GM23338 (cell line): ENCODE measurements at regions not wholly inside any gene's neighbourhood (a gene's known extent, or its start where the extent isn't known, plus 50 kb on each side); places are given as distances from the start of the nearest gene placed in this dataset.
"Not testable (repeated sequence)": the region's sequence is repeated elsewhere in the genome, so short reads cannot be mapped to it uniquely, and the experiment has no call there.

Source experiments
- ATAC-seq: fragments of 200-7000 bp; cut with Tn5 transposase; 3 replicates; pipeline ENCODE4 v1.9.1; 2020
- DNase-seq: peaks from one replicate; pipeline ENCODE4 v3.0.0-alpha.2; 2015; ENCODE audit warnings: low spot score
- H2AFZ ChIP-seq: fragments of 200-600 bp; sonication (generic); 2 replicates; pipeline ENCODE4 v1.8.0; 2016; ENCODE audit warnings: antibody characterized with exemption, mild to moderate bottlenecking, moderate library complexity
- H3F3A ChIP-seq: fragments of 200-600 bp; sonication (generic); replicated peaks from 2 replicates; pipeline ENCODE4 v1.8.0; 2017; ENCODE audit warnings: antibody characterized with exemption, mixed run types, low read depth
- H3K27ac ChIP-seq: fragments of 200-600 bp; sonication (generic); 2 replicates; pipeline ENCODE4 v1.6.1; 2016; ENCODE audit warnings: low read depth
- H3K27me3 ChIP-seq: fragments of 200-600 bp; sonication (generic); 2 replicates; pipeline ENCODE4 v1.8.0; 2016; ENCODE audit warnings: mild to moderate bottlenecking, mixed run types, moderate library complexity; ENCODE audit not compliant: insufficient read depth
- H3K36me3 ChIP-seq: fragments of 200-600 bp; sonication (generic); 2 replicates; pipeline ENCODE4 v1.8.0; 2016; ENCODE audit warnings: mild to moderate bottlenecking; ENCODE audit not compliant: insufficient read depth
- H3K4me1 ChIP-seq: fragments of 200-600 bp; sonication (generic); 2 replicates; pipeline ENCODE4 v1.8.0; 2016; ENCODE audit warnings: mild to moderate bottlenecking, moderate library complexity; ENCODE audit not compliant: insufficient read depth
- H3K4me2 ChIP-seq: fragments of 200-600 bp; sonication (generic); 2 replicates; pipeline ENCODE4 v1.7.1; 2017; ENCODE audit warnings: mixed run types
- H3K4me3 ChIP-seq: fragments of 200-600 bp; sonication (generic); 2 replicates; pipeline ENCODE4 v1.6.1; 2016; ENCODE audit warnings: mixed run types
- H3K79me2 ChIP-seq: fragments of 200-600 bp; sonication (generic); replicated peaks from 2 replicates; pipeline ENCODE4 v1.8.0; 2017; ENCODE audit warnings: mild to moderate bottlenecking; ENCODE audit not compliant: insufficient read depth
- H3K9me2 ChIP-seq: fragments of 200-600 bp; sonication (generic); 2 replicates; pipeline ENCODE4 v1.8.0; 2017; ENCODE audit not compliant: insufficient read depth
- H4K20me1 ChIP-seq: fragments of 200-600 bp; sonication (generic); replicated peaks from 2 replicates; pipeline ENCODE4 v1.8.0; 2017; ENCODE audit warnings: mild to moderate bottlenecking; ENCODE audit not compliant: insufficient read depth
- H3K27ac Mint-ChIP-seq: 2 replicates; pipeline ENCODE4 v1.8.0; 2020; ENCODE audit warnings: inconsistent platforms, mild to moderate bottlenecking, moderate library complexity, mixed read lengths
- H3K27me3 Mint-ChIP-seq: 3 replicates; pipeline ENCODE4 v1.8.0; 2022; ENCODE audit warnings: low read depth, mild to moderate bottlenecking, moderate library complexity, mixed read lengths, inconsistent platforms; ENCODE audit not compliant: insufficient read depth, poor library complexity
- H3K36me3 Mint-ChIP-seq: 3 replicates; pipeline ENCODE4 v1.8.0; 2021; ENCODE audit warnings: low read depth, mild to moderate bottlenecking, inconsistent platforms, moderate library complexity, mixed read lengths
- H3K4me1 Mint-ChIP-seq: 3 replicates; pipeline ENCODE4 v1.8.0; 2020; ENCODE audit warnings: mild to moderate bottlenecking, inconsistent platforms, mixed read lengths
- H3K4me3 Mint-ChIP-seq: 3 replicates; pipeline ENCODE4 v1.8.0; 2021; ENCODE audit warnings: moderate library complexity, mild to moderate bottlenecking, inconsistent platforms, mixed read lengths
- H3K9me3 Mint-ChIP-seq: 3 replicates; pipeline ENCODE4 v1.8.0; 2020; ENCODE audit warnings: moderate library complexity, mild to moderate bottlenecking, inconsistent platforms, mixed read lengths
- EZH2 ChIP-seq: fragments of 200-600 bp; sonication (generic); IDR thresholded peaks from one replicate; pipeline ENCODE4 v1.8.0; 2017; ENCODE audit warnings: antibody characterized with exemption, mild to moderate bottlenecking, low read depth; ENCODE audit not compliant: unreplicated experiment
- EZH2phosphoT487 ChIP-seq: fragments of 200-600 bp; sonication (generic); IDR thresholded peaks from one replicate; pipeline ENCODE4 v1.8.1; 2018; ENCODE audit warnings: antibody characterized with exemption; ENCODE audit not compliant: unreplicated experiment
- JUNB ChIP-seq: IDR thresholded peaks from one replicate; pipeline ENCODE4 v1.6.1; 2016; ENCODE audit warnings: antibody characterized with exemption; ENCODE audit not compliant: unreplicated experiment
- NANOG ChIP-seq: IDR thresholded peaks from 2 replicates; pipeline ENCODE4 v1.6.1; 2016; ENCODE audit warnings: antibody characterized with exemption, borderline replicate concordance
- POLR2AphosphoS5 ChIP-seq: IDR thresholded peaks from 2 replicates; pipeline ENCODE4 v1.6.1; 2016; ENCODE audit warnings: antibody characterized with exemption, low read depth
- ZNF114 ChIP-seq: fragments of 250-450 bp; sonication (Bioruptor Pico); IDR thresholded peaks from 2 replicates; pipeline ENCODE4 v1.5.0; 2020; ENCODE audit warnings: mild to moderate bottlenecking, moderate library complexity
- TF ChIP-seq, protein P1 (sequence below): fragments of 250-450 bp; sonication (Bioruptor Pico); IDR thresholded peaks from 2 replicates; pipeline ENCODE4 v1.5.0; 2020; ENCODE audit warnings: mild to moderate bottlenecking, moderate library complexity
- TF ChIP-seq, protein P2 (sequence below): IDR thresholded peaks from one replicate; pipeline ENCODE4 v1.6.1; 2018; ENCODE audit warnings: antibody characterized with exemption; ENCODE audit not compliant: unreplicated experiment
- TF ChIP-seq, protein P3 (sequence below): IDR thresholded peaks from 2 replicates; pipeline ENCODE4 v1.6.1; 2016; ENCODE audit warnings: antibody characterized with exemption
- TF ChIP-seq, protein P4 (sequence below), 2 experiments: fragments of 200-600 bp in 1 of 2; sonication (generic) in 1 of 2; conservative IDR thresholded peaks; 2 replicates each; pipeline versions ENCODE4 v1.5.1 to v1.6.1; 2016 to 2017; ENCODE audit warnings: antibody characterized with exemption in 2 of 2, low read depth in 2 of 2, mild to moderate bottlenecking in 2 of 2, moderate library complexity in 1 of 2

DNA sequence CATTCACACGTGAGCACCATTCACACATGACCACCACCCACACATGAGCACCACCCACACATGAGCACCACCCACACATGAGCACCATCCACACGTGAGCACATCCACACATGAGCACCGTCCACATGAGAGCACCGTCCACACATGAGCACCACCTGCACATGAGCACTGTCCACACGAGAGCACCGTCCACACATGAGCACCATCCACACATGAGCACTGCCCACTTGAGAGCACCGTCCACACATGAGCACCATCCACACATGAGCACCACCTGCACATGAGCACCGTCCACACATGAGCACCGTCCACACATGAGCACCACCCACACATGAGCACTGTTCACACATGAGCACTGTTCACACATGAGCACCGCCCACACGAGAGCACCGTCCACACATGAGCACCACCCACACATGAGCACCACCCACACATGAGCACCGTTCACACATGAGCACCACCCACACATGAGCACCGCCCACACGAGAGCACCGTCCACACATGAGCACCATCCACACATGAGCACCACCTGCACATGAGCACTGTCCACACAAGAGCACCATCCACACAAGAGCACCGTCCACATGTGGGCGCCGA lies 471.3 kb upstream of the SALL3 start:
- Mint-ChIP-seq H3K9me3 (peaks cover 90% of the 10 kb centered on the region), H3K36me3 (peaks cover 48% of the 10 kb centered on the region)
- not testable (repeated sequence) for H3K4me1 Mint-ChIP-seq, H3F3A ChIP-seq, H3K36me3 ChIP-seq, H3K27ac ChIP-seq, DNase-seq, H4K20me1 ChIP-seq, H3K9me2 ChIP-seq, H2AFZ ChIP-seq, H3K4me3 ChIP-seq, H3K27me3 Mint-ChIP-seq, H3K4me2 ChIP-seq, H3K79me2 ChIP-seq, H3K4me1 ChIP-seq, H3K27me3 ChIP-seq, ATAC-seq, H3K4me3 Mint-ChIP-seq, H3K27ac Mint-ChIP-seq

DNA sequence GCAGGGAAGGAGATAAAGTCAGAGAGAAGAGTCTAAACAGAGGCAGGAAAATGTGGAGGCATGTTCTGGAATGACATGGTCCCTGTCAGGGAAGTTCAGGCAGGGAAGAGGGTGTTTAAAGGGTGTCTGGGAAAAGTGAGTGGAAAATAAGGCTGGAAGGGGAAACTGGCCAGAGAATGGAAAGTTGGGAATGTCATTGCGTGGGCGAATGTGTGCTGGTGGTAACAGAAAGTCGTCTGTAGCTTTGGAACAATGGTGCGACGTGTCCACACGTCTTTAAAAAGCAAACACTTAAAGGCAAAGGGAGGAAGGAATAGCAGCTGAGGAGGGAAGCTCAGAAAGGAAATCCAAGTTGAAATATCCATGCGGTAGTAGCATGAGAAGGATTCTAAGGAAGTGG lies 469.5 kb upstream of the SALL3 start:
- ATAC-seq: no peak
- Mint-ChIP-seq H3K27me3 (peaks cover 6% of the 10 kb centered on the region), H3K4me1 (no peaks in the 10 kb centered on the region), H3K27ac (no peak overlapping the region), H3K36me3 (peaks cover 46% of the 10 kb centered on the region), H3K4me3 (no peak overlapping the region), H3K9me3 (peaks cover 82% of the 10 kb centered on the region)
- no peaks in the 10 kb centered on the region for H3K4me1 ChIP-seq
- H3K27ac ChIP-seq: no peak overlapping the region
- no peaks in the 10 kb centered on the region for H3F3A ChIP-seq
- H3K27me3 ChIP-seq: no peaks in the 10 kb centered on the region
- no peaks in the 10 kb centered on the region for H3K9me2 ChIP-seq
- no peak overlapping the region for H2AFZ ChIP-seq
- H3K79me2 ChIP-seq: no peaks in the 10 kb centered on the region
- no peak overlapping the region for H3K4me2 ChIP-seq
- no peak overlapping the region for H3K4me3 ChIP-seq
- H4K20me1 ChIP-seq: no peaks in the 10 kb centered on the region
- no peaks in the 10 kb centered on the region for H3K36me3 ChIP-seq
- DNase-seq: no peak
- TF ChIP-seq ZNF114 (CRISPR knock-in tag) (no peak), NANOG (no peak), EZH2 (no peak), POLR2AphosphoS5 (no peak), EZH2phosphoT487 (no peak), JUNB (no peak)
- TF ChIP-seq, protein P1, sequence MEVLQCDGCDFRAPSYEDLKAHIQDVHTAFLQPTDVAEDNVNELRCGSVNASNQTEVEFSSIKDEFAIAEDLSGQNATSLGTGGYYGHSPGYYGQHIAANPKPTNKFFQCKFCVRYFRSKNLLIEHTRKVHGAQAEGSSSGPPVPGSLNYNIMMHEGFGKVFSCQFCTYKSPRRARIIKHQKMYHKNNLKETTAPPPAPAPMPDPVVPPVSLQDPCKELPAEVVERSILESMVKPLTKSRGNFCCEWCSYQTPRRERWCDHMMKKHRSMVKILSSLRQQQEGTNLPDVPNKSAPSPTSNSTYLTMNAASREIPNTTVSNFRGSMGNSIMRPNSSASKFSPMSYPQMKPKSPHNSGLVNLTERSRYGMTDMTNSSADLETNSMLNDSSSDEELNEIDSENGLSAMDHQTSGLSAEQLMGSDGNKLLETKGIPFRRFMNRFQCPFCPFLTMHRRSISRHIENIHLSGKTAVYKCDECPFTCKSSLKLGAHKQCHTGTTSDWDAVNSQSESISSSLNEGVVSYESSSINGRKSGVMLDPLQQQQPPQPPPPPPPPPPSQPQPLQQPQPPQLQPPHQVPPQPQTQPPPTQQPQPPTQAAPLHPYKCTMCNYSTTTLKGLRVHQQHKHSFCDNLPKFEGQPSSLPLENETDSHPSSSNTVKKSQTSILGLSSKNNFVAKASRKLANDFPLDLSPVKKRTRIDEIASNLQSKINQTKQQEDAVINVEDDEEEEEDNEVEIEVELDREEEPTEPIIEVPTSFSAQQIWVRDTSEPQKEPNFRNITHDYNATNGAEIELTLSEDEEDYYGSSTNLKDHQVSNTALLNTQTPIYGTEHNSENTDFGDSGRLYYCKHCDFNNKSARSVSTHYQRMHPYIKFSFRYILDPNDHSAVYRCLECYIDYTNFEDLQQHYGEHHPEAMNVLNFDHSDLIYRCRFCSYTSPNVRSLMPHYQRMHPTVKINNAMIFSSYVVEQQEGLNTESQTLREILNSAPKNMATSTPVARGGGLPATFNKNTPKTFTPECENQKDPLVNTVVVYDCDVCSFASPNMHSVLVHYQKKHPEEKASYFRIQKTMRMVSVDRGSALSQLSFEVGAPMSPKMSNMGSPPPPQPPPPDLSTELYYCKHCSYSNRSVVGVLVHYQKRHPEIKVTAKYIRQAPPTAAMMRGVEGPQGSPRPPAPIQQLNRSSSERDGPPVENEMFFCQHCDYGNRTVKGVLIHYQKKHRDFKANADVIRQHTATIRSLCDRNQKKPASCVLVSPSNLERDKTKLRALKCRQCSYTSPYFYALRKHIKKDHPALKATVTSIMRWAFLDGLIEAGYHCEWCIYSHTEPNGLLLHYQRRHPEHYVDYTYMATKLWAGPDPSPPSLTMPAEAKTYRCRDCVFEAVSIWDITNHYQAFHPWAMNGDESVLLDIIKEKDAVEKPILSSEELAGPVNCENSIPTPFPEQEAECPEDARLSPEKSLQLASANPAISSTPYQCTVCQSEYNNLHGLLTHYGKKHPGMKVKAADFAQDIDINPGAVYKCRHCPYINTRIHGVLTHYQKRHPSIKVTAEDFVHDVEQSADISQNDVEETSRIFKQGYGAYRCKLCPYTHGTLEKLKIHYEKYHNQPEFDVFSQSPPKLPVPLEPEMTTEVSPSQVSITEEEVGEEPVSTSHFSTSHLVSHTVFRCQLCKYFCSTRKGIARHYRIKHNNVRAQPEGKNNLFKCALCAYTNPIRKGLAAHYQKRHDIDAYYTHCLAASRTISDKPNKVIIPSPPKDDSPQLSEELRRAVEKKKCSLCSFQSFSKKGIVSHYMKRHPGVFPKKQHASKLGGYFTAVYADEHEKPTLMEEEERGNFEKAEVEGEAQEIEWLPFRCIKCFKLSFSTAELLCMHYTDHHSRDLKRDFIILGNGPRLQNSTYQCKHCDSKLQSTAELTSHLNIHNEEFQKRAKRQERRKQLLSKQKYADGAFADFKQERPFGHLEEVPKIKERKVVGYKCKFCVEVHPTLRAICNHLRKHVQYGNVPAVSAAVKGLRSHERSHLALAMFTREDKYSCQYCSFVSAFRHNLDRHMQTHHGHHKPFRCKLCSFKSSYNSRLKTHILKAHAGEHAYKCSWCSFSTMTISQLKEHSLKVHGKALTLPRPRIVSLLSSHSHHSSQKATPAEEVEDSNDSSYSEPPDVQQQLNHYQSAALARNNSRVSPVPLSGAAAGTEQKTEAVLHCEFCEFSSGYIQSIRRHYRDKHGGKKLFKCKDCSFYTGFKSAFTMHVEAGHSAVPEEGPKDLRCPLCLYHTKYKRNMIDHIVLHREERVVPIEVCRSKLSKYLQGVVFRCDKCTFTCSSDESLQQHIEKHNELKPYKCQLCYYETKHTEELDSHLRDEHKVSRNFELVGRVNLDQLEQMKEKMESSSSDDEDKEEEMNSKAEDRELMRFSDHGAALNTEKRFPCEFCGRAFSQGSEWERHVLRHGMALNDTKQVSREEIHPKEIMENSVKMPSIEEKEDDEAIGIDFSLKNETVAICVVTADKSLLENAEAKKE (CRISPR knock-in tag): no peak
- TF ChIP-seq, protein P2, sequence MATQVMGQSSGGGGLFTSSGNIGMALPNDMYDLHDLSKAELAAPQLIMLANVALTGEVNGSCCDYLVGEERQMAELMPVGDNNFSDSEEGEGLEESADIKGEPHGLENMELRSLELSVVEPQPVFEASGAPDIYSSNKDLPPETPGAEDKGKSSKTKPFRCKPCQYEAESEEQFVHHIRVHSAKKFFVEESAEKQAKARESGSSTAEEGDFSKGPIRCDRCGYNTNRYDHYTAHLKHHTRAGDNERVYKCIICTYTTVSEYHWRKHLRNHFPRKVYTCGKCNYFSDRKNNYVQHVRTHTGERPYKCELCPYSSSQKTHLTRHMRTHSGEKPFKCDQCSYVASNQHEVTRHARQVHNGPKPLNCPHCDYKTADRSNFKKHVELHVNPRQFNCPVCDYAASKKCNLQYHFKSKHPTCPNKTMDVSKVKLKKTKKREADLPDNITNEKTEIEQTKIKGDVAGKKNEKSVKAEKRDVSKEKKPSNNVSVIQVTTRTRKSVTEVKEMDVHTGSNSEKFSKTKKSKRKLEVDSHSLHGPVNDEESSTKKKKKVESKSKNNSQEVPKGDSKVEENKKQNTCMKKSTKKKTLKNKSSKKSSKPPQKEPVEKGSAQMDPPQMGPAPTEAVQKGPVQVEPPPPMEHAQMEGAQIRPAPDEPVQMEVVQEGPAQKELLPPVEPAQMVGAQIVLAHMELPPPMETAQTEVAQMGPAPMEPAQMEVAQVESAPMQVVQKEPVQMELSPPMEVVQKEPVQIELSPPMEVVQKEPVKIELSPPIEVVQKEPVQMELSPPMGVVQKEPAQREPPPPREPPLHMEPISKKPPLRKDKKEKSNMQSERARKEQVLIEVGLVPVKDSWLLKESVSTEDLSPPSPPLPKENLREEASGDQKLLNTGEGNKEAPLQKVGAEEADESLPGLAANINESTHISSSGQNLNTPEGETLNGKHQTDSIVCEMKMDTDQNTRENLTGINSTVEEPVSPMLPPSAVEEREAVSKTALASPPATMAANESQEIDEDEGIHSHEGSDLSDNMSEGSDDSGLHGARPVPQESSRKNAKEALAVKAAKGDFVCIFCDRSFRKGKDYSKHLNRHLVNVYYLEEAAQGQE: no peak
- TF ChIP-seq, protein P3, sequence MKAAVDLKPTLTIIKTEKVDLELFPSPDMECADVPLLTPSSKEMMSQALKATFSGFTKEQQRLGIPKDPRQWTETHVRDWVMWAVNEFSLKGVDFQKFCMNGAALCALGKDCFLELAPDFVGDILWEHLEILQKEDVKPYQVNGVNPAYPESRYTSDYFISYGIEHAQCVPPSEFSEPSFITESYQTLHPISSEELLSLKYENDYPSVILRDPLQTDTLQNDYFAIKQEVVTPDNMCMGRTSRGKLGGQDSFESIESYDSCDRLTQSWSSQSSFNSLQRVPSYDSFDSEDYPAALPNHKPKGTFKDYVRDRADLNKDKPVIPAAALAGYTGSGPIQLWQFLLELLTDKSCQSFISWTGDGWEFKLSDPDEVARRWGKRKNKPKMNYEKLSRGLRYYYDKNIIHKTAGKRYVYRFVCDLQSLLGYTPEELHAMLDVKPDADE: no peak
- TF ChIP-seq, protein P4, sequence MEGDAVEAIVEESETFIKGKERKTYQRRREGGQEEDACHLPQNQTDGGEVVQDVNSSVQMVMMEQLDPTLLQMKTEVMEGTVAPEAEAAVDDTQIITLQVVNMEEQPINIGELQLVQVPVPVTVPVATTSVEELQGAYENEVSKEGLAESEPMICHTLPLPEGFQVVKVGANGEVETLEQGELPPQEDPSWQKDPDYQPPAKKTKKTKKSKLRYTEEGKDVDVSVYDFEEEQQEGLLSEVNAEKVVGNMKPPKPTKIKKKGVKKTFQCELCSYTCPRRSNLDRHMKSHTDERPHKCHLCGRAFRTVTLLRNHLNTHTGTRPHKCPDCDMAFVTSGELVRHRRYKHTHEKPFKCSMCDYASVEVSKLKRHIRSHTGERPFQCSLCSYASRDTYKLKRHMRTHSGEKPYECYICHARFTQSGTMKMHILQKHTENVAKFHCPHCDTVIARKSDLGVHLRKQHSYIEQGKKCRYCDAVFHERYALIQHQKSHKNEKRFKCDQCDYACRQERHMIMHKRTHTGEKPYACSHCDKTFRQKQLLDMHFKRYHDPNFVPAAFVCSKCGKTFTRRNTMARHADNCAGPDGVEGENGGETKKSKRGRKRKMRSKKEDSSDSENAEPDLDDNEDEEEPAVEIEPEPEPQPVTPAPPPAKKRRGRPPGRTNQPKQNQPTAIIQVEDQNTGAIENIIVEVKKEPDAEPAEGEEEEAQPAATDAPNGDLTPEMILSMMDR (conservative IDR thresholded peaks at IDR 0.05; ENCODE audit: low read depth in 2 of 2): no peak
